Posterior vena cava (tissue), 2 donors: ENCODE measurements at regions not wholly inside any gene's neighbourhood (a gene's known extent, or its start where the extent isn't known, plus 50 kb on each side); places are given as distances from the start of the nearest gene placed in this dataset.

Experiments used
- DNase-seq: peaks from one replicate; pipeline ENCODE4 v3.0.0-alpha.2; 2020; ENCODE audit warnings: low spot score
- intact Hi-C, 2 donors: fragments of 100-400 bp; cut with DNase I; formaldehyde crosslinking; loops; one replicate each; pipeline versions ENCODE4 v1.14.1 to v1.14.2; 2022 to 2023
- donor health status: DM: yes; HTN: yes; CAD: no.
- donor health status: DM: yes; HTN: yes; CAD: no.

DNA sequence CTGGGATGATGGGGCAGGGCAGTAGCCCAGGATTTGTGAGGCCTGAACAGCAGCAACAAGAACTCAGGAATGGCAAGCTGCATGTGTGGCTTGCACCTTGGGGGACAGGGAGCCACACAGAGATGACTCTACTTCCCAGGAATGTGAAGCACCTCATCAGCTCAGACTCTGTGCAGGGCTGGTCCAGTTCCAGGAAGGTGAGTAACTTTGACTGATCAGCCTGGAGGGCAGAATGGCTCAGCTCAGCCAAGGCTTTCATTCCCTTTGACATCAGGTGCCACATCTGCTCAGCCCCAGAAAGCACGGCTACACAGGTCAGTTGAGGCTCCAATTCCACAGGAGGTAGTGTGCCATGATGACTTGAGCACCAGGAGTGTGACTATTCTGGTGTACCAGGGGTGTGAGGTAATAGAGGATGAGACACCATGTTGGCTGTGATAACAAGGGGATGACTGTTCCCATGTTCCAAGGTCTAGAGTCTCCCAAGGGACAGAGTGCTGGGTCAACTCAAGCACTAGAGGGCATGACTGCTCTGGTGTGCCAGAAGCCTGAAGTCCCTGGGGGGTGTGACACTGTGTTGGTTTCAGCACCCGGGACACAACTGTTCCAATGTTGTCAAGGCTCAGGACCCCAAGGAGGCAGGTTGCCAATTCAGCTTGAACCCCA lies 625.8 kb upstream of the ADGRL2 start:
- DNase-seq: no peak
- intact Hi-C loops: no loop called here

DNA sequence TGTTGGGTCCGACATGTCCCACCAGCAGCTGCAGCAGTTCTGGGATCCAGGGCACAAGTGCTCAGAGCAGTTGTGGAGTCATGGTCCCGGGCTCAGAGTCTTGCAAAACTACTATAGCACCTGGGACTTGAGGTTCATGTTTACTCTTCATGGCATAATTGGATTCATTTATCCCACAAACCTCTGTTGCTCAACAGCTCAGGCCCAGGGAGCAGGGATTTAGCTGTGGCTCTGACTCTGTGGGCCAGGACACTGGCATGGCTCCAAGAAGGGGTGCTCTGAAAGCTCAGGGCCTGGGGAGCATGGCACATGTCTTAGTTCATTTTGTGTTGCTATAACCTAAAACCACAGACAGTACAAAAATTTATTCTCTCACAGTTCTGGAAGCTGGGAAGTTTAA lies 626.7 kb upstream of the ADGRL2 start:
- intact Hi-C loops: no loop called here
- DNase-seq: no peak

DNA sequence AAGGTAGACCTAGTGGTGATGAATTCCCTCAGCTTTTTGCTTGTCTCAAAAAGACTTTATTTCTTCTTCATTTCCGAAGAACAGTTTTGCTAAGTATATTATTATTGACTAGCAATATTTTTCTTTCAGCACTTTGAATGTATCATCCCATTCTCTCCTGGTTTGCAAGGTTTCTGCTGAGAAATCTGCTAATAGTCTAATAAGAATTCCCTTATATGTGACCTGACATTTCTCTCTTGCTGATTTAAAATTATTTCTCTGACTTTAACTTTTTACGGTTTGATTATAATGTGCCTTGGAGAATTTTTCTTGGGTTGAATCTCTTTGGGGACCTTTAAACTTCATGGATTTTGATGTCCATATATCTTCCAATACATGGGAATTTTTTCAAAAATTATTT lies 628.3 kb upstream of the ADGRL2 start:
- no peak for DNase-seq
- intact Hi-C loops: no loop called here

DNA sequence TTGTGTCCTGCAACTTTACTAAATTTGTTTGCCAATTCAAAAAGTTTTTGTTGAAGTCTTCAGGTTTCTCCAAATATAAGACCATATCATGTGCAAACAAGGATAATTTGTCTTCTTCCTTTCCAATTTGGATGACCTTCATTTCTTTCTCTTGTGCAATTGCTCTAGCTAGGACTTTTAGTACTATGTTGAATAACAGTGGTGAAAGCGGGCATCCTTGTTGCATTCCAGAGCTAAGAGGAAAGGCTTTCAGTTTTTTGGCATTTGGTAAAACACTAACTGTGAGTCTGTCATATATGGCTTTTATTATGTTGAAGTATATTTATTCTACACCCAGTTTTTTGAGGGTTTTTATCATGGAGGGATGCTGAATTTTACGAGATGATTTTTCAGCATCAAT lies 630.0 kb upstream of the ADGRL2 start:
- no peak for DNase-seq
- intact Hi-C loops: no loop called here

GRCh38 chr1:81165963-81166362 lies 634.8 kb upstream of the ADGRL2 start:
- intact Hi-C loops: no loop called here
- no peak for DNase-seq

- intact Hi-C loops: no loop called here
- no peak for DNase-seq
These were observed 640.0 kb upstream of the ADGRL2 start for GRCh38 chr1:81160696-81161095.

- intact Hi-C loops: no loop called here
- no peak for DNase-seq
These were observed 642.1 kb upstream of the ADGRL2 start for GRCh38 chr1:81158592-81158991.

GRCh38 chr1:81157686-81158085 lies 643.0 kb upstream of the ADGRL2 start:
- intact Hi-C loops: no loop called here
- no peak for DNase-seq

DNA sequence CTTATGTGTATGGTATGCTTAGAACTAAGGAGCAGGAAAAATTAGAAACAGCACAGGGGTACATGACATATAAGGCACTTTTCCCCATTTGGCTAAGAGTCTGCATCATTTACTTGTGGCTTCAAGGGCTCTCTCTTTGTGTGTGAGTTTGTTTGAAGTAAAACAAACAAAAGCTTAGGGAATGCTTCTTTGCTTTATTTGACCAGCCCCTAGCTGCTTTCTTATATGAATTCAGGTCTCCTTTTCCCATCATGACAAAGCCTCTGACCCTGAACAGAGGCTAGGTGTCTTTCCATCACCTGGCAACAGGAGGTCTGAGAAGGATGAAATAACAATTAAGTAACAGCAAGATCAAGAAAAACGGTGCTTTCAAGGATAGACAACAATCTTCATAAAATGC lies 643.8 kb upstream of the ADGRL2 start:
- intact Hi-C loops: no loop called here
- DNase-seq: no peak

GRCh38 chr1:81155131-81155530 lies 645.6 kb upstream of the ADGRL2 start:
- intact Hi-C loops: no loop called here
- no peak for DNase-seq

- DNase-seq: no peak
- intact Hi-C loops: no loop called here
These were observed 649.5 kb upstream of the ADGRL2 start for GRCh38 chr1:81151206-81151605.

- intact Hi-C loops: no loop called here
- DNase-seq: no peak
These were observed 650.9 kb upstream of the ADGRL2 start for GRCh38 chr1:81149649-81150325.

DNA sequence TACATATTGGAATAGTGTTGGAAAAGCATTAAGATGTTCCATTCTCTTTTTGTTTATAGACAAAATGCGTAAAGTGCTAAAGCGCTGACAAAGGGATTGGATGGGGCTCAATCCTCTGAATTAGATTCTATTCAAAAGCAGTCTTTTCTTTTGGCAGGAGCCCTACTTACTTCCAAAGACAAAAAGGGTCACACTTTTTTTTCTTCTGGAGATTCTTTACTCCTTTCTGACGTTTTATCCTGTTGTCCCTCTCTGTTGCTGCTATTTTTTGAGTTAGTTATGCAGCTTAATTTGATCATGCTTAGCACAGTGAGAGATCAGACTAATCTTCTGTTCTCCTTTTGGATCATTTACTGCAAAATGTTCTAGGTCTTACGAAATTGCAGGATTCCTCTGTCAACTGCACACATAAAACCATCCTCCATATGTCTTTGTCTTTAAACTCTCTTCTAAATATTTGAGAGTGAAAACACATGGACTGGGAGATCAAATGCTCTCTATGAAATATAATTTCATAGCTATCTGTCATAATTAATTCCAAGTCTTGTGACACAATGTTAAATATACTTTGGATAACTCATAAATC lies 656.4 kb upstream of the ADGRL2 start:
- DNase-seq: no peak
- intact Hi-C loops: no loop called here

DNA sequence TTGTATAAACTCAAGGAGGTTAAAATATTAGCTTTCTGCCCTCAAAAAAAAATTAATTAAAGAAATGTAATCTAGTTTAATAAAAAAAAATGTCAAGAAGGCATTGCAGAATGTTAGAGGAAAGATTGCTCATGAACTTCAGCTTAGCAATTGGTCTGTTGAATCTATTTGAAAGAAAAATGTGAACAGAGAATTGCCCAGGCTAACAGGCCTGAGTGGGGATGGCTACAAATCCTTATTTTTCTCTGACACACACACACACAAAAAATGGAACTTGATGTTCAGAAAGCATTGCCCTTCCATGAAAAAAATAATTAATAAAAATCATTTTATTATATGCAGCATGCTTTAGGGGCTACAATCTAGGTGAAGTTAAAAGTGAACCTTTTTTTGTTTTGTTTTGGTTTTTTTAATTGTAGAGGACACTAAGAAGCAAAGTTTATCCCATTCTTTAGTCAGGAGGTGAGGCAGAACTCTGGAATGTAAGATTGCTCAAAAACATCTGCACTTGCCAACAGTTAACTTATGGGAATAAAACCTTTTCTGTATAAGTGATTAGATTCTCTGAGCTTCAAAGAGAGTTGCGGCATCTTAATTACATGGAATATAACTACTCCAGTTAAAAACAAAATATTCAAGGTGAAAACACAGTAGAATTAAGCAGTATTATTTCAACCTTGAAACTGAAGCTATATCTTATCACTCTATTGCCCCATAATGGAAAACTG lies 658.5 kb upstream of the ADGRL2 start:
- intact Hi-C loops: no loop called here
- DNase-seq: no peak

DNA sequence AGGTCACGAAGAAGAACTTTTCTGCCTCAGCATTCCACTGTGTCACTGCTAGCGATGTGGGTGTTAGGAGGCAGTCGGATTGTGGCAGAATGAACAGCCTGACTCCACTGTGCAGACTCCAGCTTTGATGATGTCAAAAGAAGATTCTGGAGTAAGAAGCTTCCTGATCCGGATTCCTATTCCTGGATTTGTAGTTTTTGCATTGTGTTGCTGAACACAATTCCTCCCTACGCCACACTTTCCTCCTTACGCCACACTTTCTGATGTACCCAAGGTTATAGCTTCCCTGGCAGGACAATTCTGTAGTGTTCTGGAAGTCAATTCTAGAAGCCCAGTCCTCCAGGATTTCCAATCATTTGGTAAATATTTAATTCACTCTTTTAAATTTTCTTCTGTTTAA lies 665.2 kb upstream of the ADGRL2 start:
- DNase-seq: no peak

DNA sequence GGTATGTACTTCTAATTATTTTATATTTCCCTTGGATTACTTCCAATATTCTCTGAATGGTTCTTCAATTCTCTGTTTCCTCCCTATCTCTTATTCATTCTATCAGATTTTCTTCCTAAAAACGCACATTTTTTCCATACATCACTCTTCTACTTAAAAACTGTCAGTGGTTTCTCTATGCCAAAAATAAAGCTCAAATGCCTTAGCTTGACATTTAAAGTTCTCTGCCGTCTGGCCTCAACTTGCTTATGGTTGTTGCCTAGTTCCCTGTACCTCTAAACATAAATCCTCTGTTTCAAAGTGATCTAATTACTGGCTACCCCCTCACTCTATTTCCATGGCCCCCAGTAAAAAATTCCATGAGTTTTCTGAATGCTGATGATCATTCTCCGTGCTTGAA lies 671.0 kb upstream of the ADGRL2 start:
- intact Hi-C loops: no loop called here
- DNase-seq: no peak

More for the DNA sequence above, 665.2 kb upstream of the ADGRL2 start:
- intact Hi-C loops: no loop called here

DNA sequence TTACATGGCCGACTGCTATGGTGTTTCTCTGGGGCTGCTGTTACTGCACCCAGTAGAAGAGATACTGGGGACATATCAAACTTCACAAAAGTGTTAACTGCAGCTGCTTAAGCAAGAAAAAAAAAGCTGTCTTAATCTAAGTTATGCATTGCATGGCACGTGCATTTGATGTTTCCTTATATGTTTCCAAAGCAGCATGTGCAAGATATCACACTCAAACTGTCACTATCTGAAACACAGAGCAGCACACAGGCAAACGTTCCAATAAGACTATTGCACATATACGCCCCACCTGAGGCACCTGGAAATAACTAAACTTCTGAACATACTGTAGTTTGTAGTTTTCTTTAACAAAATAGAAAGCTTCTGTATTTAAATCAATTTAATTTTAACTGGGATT lies 671.4 kb upstream of the ADGRL2 start:
- DNase-seq: no peak
- intact Hi-C loops: no loop called here

DNA sequence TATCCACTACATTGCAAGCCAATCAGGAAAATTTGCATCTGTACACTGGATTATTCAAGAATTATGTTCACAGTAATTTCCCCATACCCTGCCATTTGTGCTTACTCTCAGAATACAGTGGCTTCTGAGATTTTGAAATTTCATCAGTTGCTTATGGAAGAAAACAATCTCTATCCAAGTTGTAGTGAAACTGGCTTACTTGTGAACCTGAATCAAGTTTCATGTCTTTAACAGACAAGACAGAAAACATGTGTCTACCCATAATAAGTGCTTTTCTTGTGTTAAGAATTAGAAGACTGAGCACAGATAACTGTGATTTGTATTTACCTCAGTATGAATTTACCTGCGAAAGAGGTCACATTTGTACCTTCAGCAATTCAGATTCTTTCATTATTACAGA lies 672.7 kb upstream of the ADGRL2 start:
- no peak for DNase-seq
- intact Hi-C loops: no loop called here

DNA sequence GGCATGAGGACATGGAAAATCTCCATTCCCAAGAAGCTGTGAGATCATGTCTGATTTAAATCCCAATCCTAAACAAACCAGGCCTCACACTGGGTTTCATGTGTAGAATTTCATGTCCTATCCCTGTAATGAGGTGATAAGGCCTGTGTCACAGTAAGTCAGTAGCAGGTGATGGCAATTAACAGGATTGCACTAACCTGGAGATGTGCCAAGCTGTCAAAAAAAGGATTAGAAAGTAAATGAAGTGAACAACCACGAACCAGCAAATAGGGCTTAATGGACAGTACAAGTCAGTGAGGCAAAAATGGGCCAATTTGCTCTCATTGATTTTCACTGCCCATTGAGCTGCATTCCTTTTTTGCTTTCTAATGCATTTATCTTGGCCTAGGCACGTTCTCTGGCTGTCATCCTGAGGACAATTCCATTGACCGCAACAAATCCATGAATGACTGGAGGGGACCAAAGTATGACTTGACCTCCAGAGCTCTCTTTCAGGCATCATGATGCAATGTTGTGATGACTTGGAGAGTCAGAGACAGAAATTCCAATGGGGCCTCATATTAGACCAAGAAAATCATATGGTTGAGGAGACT lies 673.6 kb upstream of the ADGRL2 start:
- intact Hi-C loops: no loop called here
- no peak for DNase-seq

GRCh38 chr1:81125672-81126071 lies 675.1 kb upstream of the ADGRL2 start:
- DNase-seq: no peak
- intact Hi-C loops: no loop called here
